ENCODE measurements at regions not wholly inside any gene's neighbourhood (a gene's known extent, or its start where the extent isn't known, plus 50 kb on each side); places are given as distances from the start of the nearest gene placed in this dataset.

DNA sequence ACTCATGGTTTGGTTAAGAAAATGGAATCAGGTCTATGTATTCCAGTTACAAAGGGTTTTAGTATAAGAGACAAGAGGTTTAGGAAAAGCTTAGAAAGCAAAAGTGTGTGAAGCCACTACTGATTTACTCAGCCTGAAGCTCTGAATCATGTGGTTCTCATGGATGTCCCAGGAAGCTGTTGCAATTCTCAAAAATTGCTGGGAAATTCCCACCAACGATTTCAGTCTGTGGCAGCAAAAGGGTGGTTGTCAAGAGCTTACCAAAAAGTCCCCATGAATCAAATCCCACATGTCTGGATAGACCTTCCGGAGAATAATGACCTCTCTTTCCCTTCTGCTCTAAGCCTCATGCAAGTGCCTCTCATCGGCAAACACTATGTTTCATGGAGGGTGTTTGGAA is 929.9 kb downstream of the TLE4 start:
- no peak overlapping the region for H3K27ac ChIP-seq
- no peak overlapping the region for H3K4me3 ChIP-seq
- H3K36me3 ChIP-seq (replicated peaks in 1 of 2), result no peaks in the 10 kb centered on the region
- H3K4me1 ChIP-seq (replicated peaks in 1 of 2), result no peaks in the 10 kb centered on the region
- no peak for DNase-seq
- H3K9me3 ChIP-seq (replicated peaks in 1 of 3), result no peaks in the 10 kb centered on the region
- no peaks in the 10 kb centered on the region for H3K27me3 ChIP-seq
- WGBS, 4 donors, result 60 to 67% (median 64%) methylated on average over 3 of the region's 3 CpGs
- intact Hi-C loops (cut with DNase I), result no loop called here
- TF ChIP-seq, protein P1, sequence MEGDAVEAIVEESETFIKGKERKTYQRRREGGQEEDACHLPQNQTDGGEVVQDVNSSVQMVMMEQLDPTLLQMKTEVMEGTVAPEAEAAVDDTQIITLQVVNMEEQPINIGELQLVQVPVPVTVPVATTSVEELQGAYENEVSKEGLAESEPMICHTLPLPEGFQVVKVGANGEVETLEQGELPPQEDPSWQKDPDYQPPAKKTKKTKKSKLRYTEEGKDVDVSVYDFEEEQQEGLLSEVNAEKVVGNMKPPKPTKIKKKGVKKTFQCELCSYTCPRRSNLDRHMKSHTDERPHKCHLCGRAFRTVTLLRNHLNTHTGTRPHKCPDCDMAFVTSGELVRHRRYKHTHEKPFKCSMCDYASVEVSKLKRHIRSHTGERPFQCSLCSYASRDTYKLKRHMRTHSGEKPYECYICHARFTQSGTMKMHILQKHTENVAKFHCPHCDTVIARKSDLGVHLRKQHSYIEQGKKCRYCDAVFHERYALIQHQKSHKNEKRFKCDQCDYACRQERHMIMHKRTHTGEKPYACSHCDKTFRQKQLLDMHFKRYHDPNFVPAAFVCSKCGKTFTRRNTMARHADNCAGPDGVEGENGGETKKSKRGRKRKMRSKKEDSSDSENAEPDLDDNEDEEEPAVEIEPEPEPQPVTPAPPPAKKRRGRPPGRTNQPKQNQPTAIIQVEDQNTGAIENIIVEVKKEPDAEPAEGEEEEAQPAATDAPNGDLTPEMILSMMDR (IDR thresholded peaks at IDR 0.05), result no peak
- no peak for TF ChIP-seq POLR2A (IDR thresholded peaks at IDR 0.05)

DNA sequence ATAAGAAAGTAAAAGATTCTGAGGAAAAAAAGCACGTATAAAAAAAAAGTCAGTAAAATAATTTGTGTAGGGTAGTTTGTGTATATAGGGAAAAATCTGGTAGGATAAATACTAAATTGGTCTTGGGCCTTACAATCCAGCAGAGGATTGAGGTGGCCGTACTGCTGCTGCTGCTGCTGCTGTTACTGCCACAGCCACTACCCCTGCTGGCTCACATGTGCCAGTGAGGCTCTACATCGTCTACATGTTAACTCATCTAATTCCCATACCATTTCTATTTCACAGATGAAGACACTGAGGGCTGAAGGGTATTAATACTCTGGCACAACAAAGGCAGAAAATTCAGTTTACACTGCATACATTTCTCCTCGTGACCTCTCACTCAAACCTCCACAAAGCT is 928.5 kb downstream of the TLE4 start:
- no peaks in the 10 kb centered on the region for H3K9me3 ChIP-seq (replicated peaks in 1 of 3)
- TF ChIP-seq, protein P1 (IDR thresholded peaks at IDR 0.05), result no peak
- no peak for TF ChIP-seq POLR2A (IDR thresholded peaks at IDR 0.05)
- no peaks in the 10 kb centered on the region for H3K4me1 ChIP-seq (replicated peaks in 1 of 2)
- WGBS, 4 donors, result 86 to 92% (median 89%) methylated on average over 4 of the region's 4 CpGs
- no peak overlapping the region for H3K4me3 ChIP-seq
- no peak for DNase-seq
- H3K36me3 ChIP-seq (replicated peaks in 1 of 2), result no peaks in the 10 kb centered on the region
- intact Hi-C loops (cut with DNase I), result no loop called here
- no peak overlapping the region for H3K27ac ChIP-seq
- H3K27me3 ChIP-seq, result no peaks in the 10 kb centered on the region

DNA sequence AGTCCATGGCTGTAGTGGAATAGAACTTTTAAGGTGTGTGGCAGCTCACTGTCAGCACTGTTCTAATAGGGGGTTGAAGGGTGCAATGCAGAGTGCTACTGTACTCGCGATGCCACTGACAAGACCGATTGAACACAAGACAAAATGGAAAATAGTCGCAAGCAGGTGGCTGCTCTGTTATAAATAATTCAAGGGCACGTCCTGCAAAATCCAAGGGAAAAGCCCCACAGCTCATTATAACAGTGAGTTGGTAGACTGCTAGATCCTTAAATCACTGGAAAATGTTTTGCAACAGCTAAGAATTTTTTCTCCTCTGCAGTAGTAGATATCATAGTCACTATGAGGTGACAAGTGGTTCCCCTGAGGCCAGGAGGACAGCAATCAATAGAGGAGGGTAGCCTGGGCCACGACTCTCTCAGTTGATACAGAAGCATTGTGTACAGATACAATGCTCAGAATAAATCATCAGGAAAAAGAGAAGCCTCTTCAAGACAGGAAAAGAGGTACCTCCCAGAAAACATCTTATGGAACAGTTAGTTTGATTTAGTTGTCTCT is 926.3 kb downstream of the TLE4 start:
- WGBS, 4 donors, result 43 to 54% (median 46%) methylated on average over 6 of the region's 6 CpGs
- no peak for DNase-seq
- Histone ChIP-seq H3K27me3 (no peaks in the 10 kb centered on the region), H3K27ac (no peak overlapping the region), H3K36me3 (replicated peaks in 1 of 2) (no peaks in the 10 kb centered on the region), H3K4me3 (no peak overlapping the region), H3K9me3 (replicated peaks in 1 of 3) (no peaks in the 10 kb centered on the region), H3K4me1 (replicated peaks in 1 of 2) (no peaks in the 10 kb centered on the region)
- intact Hi-C loops (cut with DNase I), result no loop called here
- TF ChIP-seq POLR2A (IDR thresholded peaks at IDR 0.05), result no peak
- TF ChIP-seq, protein P1 (IDR thresholded peaks at IDR 0.05), result no peak

DNA sequence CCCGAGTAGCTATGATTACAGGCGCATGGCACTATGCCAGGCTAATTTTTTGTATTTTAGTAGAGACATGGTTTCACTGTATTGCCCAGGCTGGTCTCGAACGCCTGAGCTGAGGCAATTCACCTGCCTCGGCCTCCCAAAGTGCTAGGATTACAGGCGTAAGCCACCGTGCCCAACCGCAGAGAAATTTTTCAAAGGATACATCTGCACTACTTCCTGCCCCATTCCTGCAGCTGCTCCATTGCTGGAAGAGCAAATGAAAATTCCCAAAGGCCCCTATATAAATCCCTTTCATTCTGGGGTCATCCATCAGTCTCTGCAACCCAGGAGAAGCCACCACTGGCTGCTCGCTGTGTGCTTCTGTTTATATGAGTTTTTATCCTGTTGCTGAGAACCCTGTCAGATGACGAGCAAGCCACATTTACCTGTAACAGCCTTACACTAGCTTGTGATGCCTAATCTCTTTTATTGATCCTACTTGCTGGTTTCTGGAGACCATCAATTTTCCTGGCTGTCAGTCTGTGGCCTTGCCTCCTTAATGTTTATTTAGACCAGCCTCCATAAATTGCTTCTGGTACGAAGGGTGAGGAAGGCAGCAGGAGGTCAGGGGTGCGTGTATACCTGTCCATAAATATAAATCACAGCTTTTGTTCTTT is 925.3 kb downstream of the TLE4 start:
- no peak overlapping the region for H3K27ac ChIP-seq
- H3K9me3 ChIP-seq (replicated peaks in 1 of 3), result no peaks in the 10 kb centered on the region
- DNase-seq, result no peak
- no peaks in the 10 kb centered on the region for H3K27me3 ChIP-seq
- no peak overlapping the region for H3K4me3 ChIP-seq
- TF ChIP-seq POLR2A (IDR thresholded peaks at IDR 0.05), result no peak
- TF ChIP-seq, protein P1 (IDR thresholded peaks at IDR 0.05), result no peak
- no peaks in the 10 kb centered on the region for H3K4me1 ChIP-seq (replicated peaks in 1 of 2)
- 78 to 85% (median 79%) methylated on average over 12 of the region's 12 CpGs for WGBS, 4 donors
- intact Hi-C loops (cut with DNase I), result no loop called here
- H3K36me3 ChIP-seq (replicated peaks in 1 of 2), result no peaks in the 10 kb centered on the region

All from adrenal gland (tissue), 9 donors.